ENCODE measurements at regions not wholly inside any gene's neighbourhood (a gene's known extent, or its start where the extent isn't known, plus 50 kb on each side); places are given as distances from the start of the nearest gene placed in this dataset.

DNA sequence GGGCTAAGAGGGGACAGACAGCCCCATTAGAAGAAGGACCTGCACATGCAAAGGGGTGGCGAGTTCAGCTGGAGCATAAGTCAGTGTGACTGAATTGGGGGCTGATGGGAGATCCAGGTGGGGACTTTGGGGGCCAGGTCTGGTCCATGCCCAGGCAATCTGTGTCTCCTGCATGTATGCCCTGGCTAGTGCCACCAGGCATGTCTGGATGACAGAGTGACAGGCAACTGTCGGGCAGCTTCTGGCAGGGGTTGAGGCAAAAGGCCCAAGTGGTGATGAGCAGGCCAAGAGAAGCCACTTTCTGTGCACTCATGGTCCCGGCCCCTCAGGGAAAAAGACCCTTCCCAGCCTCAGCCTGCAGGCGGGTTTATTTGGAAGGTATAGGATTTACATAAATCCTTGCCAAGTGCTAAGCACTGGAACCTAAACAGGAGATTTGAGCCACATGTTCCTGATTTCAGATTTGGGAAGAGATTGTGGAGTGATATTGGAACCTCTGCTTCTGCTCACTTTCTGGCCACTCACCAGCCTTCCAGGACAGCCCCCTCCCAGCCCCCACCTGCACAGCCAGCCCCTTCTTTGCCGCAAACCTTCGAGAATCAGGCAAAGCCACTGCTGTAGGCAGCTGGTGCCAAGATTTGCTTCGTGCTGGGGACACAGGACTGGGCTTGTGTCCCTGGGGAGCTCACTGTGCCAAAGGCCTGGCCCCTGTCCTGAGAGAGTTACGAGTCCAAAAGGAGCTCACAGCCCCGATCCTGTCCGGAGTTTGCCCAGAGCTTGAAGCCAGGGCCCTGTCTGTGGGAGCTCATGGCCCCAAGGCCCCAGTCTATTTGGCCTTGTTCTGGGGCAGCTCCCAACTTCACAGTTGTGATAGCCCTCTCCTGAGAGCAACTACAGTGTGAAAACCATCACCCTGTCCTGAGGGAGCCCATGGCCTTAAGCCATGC, 232.5 kb upstream of the RTL1 start:
- Histone ChIP-seq H3K4me1 (ENCODE audit: control insufficient read depth in 5 of 5, insufficient read depth in 5 of 5, low read length in 5 of 5) (no peaks in the 10 kb centered on the region), H3K27me3 (ENCODE audit: control insufficient read depth in 3 of 3, insufficient read depth in 3 of 3, low read length in 2 of 3) (peaks cover 0 to 3% (median 0%) of the 10 kb centered on the region in 3 donors), H3K4me3 (no peak overlapping the region), H3K27ac (ENCODE audit: low read depth in 1 of 2, low read length in 1 of 2) (no peak overlapping the region), H3K9ac (ENCODE audit: insufficient read depth in 1 of 2, low read length in 2 of 2) (no peak overlapping the region), H3K9me3 (ENCODE audit: control insufficient read depth in 4 of 4, insufficient read depth in 3 of 4, low read length in 3 of 4) (peaks cover 0 to 4% (median 0%) of the 10 kb centered on the region in 4 donors), H3K36me3 (ENCODE audit: control insufficient read depth in 4 of 4, insufficient read depth in 4 of 4, low read length in 4 of 4) (no peaks in the 10 kb centered on the region)
- ATAC-seq (ENCODE audit: insufficient read depth, low FRiP score) (no peak), DNase-seq (no peak)
- TF ChIP-seq, protein P1, sequence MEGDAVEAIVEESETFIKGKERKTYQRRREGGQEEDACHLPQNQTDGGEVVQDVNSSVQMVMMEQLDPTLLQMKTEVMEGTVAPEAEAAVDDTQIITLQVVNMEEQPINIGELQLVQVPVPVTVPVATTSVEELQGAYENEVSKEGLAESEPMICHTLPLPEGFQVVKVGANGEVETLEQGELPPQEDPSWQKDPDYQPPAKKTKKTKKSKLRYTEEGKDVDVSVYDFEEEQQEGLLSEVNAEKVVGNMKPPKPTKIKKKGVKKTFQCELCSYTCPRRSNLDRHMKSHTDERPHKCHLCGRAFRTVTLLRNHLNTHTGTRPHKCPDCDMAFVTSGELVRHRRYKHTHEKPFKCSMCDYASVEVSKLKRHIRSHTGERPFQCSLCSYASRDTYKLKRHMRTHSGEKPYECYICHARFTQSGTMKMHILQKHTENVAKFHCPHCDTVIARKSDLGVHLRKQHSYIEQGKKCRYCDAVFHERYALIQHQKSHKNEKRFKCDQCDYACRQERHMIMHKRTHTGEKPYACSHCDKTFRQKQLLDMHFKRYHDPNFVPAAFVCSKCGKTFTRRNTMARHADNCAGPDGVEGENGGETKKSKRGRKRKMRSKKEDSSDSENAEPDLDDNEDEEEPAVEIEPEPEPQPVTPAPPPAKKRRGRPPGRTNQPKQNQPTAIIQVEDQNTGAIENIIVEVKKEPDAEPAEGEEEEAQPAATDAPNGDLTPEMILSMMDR (IDR thresholded peaks at IDR 0.05; ENCODE audit: control extremely low read depth, extremely low read depth), result no peak
- WGBS, 2 donors, result 85 to 87% methylated on average over 10 of the region's 10 CpGs

DNA sequence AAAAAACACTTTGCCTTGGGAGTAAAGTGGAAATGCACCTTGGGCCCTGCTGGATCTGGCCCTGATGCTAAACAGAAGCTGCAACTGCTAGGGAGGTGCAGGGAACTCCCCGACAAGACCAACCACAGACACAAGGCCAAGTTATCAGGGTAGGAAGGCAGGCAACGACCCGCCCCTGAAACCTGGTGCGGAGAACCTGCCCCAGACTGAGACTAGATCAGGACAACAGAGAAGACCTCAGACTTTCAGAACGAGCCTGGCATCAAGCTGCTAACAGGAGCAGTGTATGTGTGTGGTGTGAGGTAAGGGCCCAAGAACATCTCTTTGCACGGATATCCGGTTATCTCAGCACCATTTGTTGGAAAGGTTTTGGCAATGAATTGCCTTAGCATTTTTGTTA, 233.7 kb upstream of the RTL1 start:
- H3K4me1 ChIP-seq (ENCODE audit: control insufficient read depth in 5 of 5, insufficient read depth in 5 of 5, low read length in 5 of 5), result no peaks in the 10 kb centered on the region
- DNase-seq (no peak), ATAC-seq (ENCODE audit: insufficient read depth, low FRiP score) (no peak)
- no peak overlapping the region for H3K9ac ChIP-seq (ENCODE audit: insufficient read depth in 1 of 2, low read length in 2 of 2)
- peaks cover 0 to 3% (median 0%) of the 10 kb centered on the region in 3 donors for H3K27me3 ChIP-seq (ENCODE audit: control insufficient read depth in 3 of 3, insufficient read depth in 3 of 3, low read length in 2 of 3)
- TF ChIP-seq, protein P1 (IDR thresholded peaks at IDR 0.05; ENCODE audit: control extremely low read depth, extremely low read depth), result no peak
- no peak overlapping the region for H3K27ac ChIP-seq (ENCODE audit: low read depth in 1 of 2, low read length in 1 of 2)
- H3K9me3 ChIP-seq (ENCODE audit: control insufficient read depth in 4 of 4, insufficient read depth in 3 of 4, low read length in 3 of 4), result peaks cover 0 to 4% (median 0%) of the 10 kb centered on the region in 4 donors
- H3K36me3 ChIP-seq (ENCODE audit: control insufficient read depth in 4 of 4, insufficient read depth in 4 of 4, low read length in 4 of 4), result no peaks in the 10 kb centered on the region
- 92 to 94% methylated on average over 7 of the region's 7 CpGs for WGBS, 2 donors
- no peak overlapping the region for H3K4me3 ChIP-seq

DNA sequence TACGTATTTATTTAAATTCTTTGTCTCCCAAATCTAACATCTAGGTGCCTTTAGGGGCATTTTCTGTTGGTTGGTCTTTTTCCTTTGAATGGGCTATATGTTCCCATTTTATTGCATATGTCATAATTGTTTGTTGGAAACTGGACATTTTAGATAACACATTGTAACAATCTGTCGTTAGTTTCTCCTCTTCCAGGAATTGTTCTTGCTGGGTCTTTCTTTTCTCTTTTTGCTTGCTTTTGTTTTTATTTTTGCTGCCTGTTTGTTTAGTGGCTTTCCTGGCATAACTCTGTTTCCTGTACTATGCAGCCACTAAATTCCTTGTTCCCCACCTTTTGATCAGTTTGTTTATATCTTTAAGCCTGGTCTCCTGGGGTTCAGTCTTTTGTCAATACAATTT, 244.3 kb upstream of the RTL1 start:
- 71 to 81% methylated on average over 2 of the region's 2 CpGs for WGBS, 2 donors
- Histone ChIP-seq H3K4me3 (no peak overlapping the region), H3K27ac (ENCODE audit: low read depth in 1 of 2, low read length in 1 of 2) (no peak overlapping the region), H3K9ac (ENCODE audit: insufficient read depth in 1 of 2, low read length in 2 of 2) (no peak overlapping the region), H3K36me3 (ENCODE audit: control insufficient read depth in 4 of 4, insufficient read depth in 4 of 4, low read length in 4 of 4) (no peaks in the 10 kb centered on the region), H3K4me1 (ENCODE audit: control insufficient read depth in 5 of 5, insufficient read depth in 5 of 5, low read length in 5 of 5) (peaks cover 0 to 6% (median 0%) of the 10 kb centered on the region in 5 donors), H3K27me3 (ENCODE audit: control insufficient read depth in 3 of 3, insufficient read depth in 3 of 3, low read length in 2 of 3) (peaks cover 0 to 2% (median 0%) of the 10 kb centered on the region in 3 donors), H3K9me3 (ENCODE audit: control insufficient read depth in 4 of 4, insufficient read depth in 3 of 4, low read length in 3 of 4) (peaks cover 0 to 8% (median under 1%) of the 10 kb centered on the region in 4 donors)
- no peak for ATAC-seq (ENCODE audit: insufficient read depth, low FRiP score)
- TF ChIP-seq, protein P1 (IDR thresholded peaks at IDR 0.05; ENCODE audit: control extremely low read depth, extremely low read depth), result no peak
- DNase-seq, result no peak
